ENCODE measurements at regions not wholly inside any gene's neighbourhood (a gene's known extent, or its start where the extent isn't known, plus 50 kb on each side); places are given as distances from the start of the nearest gene placed in this dataset.

- DNase-seq (ENCODE audit: low read depth), result no peak
- no peak for TF ChIP-seq CTCF (IDR thresholded peaks at IDR 0.05; ENCODE audit: insufficient read depth, low read depth, low read length, missing control alignments)
- H3K4me3 ChIP-seq (ENCODE audit: low read depth, low read length), result no peak overlapping the region
These were observed 551.9 kb downstream of the EDEM1 start for GRCh38 chr3:5739299-5739935.

GRCh38 chr3:5739949-5740348, 552.4 kb downstream of the EDEM1 start:
- no peak overlapping the region for H3K4me3 ChIP-seq (ENCODE audit: low read depth, low read length)
- TF ChIP-seq CTCF (IDR thresholded peaks at IDR 0.05; ENCODE audit: insufficient read depth, low read depth, low read length, missing control alignments), result no peak
- no peak for DNase-seq (ENCODE audit: low read depth)

- no peak for DNase-seq (ENCODE audit: low read depth)
- no peak for TF ChIP-seq CTCF (IDR thresholded peaks at IDR 0.05; ENCODE audit: insufficient read depth, low read depth, low read length, missing control alignments)
- H3K4me3 ChIP-seq (ENCODE audit: low read depth, low read length), result no peak overlapping the region
These were observed 553.5 kb downstream of the EDEM1 start for GRCh38 chr3:5741017-5741416.

- H3K4me3 ChIP-seq (ENCODE audit: low read depth, low read length), result no peak overlapping the region
- no peak for TF ChIP-seq CTCF (IDR thresholded peaks at IDR 0.05; ENCODE audit: insufficient read depth, low read depth, low read length, missing control alignments)
- DNase-seq (ENCODE audit: low read depth), result no peak
These were observed 562.6 kb downstream of the EDEM1 start for GRCh38 chr3:5750091-5750490.

- TF ChIP-seq CTCF (IDR thresholded peaks at IDR 0.05; ENCODE audit: insufficient read depth, low read depth, low read length, missing control alignments), result no peak
- DNase-seq (ENCODE audit: low read depth), result no peak
- H3K4me3 ChIP-seq (ENCODE audit: low read depth, low read length), result no peak overlapping the region
These were observed 563.5 kb downstream of the EDEM1 start for GRCh38 chr3:5750874-5751640.

- no peak for TF ChIP-seq CTCF (IDR thresholded peaks at IDR 0.05; ENCODE audit: insufficient read depth, low read depth, low read length, missing control alignments)
- no peak overlapping the region for H3K4me3 ChIP-seq (ENCODE audit: low read depth, low read length)
- DNase-seq (ENCODE audit: low read depth), result peak; percentile 85
These were observed 567.1 kb downstream of the EDEM1 start for GRCh38 chr3:5754602-5755001.
